IMR-90 (cell line): ENCODE measurements at regions not wholly inside any gene's neighbourhood (a gene's known extent, or its start where the extent isn't known, plus 50 kb on each side); places are given as distances from the start of the nearest gene placed in this dataset.

Experiments
- ATAC-seq: fragments of 200-7000 bp; cut with Tn5 transposase; 2 replicates; pipeline ENCODE4 v1.9.1; 2020; ENCODE audit warnings: low read depth, mild to moderate bottlenecking, moderate library complexity
- BruUV-seq: library from RNA; stranded (reverse); fragments of 400-500 nt; replicated peaks from 2 replicates; lab custom pipeline; 2021; lab: Mats Ljungman, UMichigan
- CTCF ChIA-PET: fragments of 300-600 bp; formaldehyde crosslinking; extraction: SDS; loops from one replicate; lab custom pipeline; 2021; ENCODE audit warnings: antibody characterized with exemption; lab: Yijun Ruan, JAX
- POLR2A ChIA-PET: fragments of 300-600 bp; sonication (Branson Sonifier 250); formaldehyde crosslinking; loops from one replicate; lab custom pipeline; 2022; ENCODE audit warnings: antibody characterized with exemption; ENCODE audit not compliant: unreplicated experiment; lab: Charles Lee
- DNase-seq: peaks from one replicate; pipeline ENCODE4 v3.0.0; 2013
- H2AFZ ChIP-seq: replicated peaks from 2 replicates; pipeline ENCODE3; 2013; ENCODE audit warnings: low read length, mild to moderate bottlenecking; ENCODE audit not compliant: poor library complexity
- H2AK5ac ChIP-seq: 2 replicates; pipeline ENCODE4 v1.6.1; 2013; ENCODE audit warnings: low read depth, low read length, inconsistent platforms
- H2AK9ac ChIP-seq: replicated peaks from 2 replicates; pipeline ENCODE3; 2013; ENCODE audit warnings: mild to moderate bottlenecking, low read depth, low read length, moderate library complexity; ENCODE audit not compliant: poor library complexity
- H2BK120ac ChIP-seq: 2 replicates; pipeline ENCODE4 v1.6.1; 2013; ENCODE audit warnings: low read depth, low read length, inconsistent platforms
- H2BK15ac ChIP-seq: 3 replicates; pipeline ENCODE4 v1.6.1; 2013; ENCODE audit warnings: low read depth, low read length, inconsistent platforms
- H2BK20ac ChIP-seq: 2 replicates; pipeline ENCODE4 v1.6.1; 2013; ENCODE audit warnings: low read depth, mild to moderate bottlenecking, inconsistent platforms, low read length, moderate library complexity
- H2BK5ac ChIP-seq: 2 replicates; pipeline ENCODE4 v1.6.1; 2013; ENCODE audit warnings: mild to moderate bottlenecking, low read depth, low read length, inconsistent platforms; ENCODE audit not compliant: poor library complexity, severe bottlenecking
- H3K14ac ChIP-seq: replicated peaks from 2 replicates; pipeline ENCODE4 v1.6.1; 2013; ENCODE audit warnings: low read depth, low read length, inconsistent platforms
- H3K18ac ChIP-seq: 2 replicates; pipeline ENCODE4 v1.6.1; 2013; ENCODE audit warnings: low read depth, low read length, control low read depth
- H3K23ac ChIP-seq: 2 replicates; pipeline ENCODE4 v1.6.1; 2013; ENCODE audit warnings: low read depth, low read length, inconsistent platforms
- H3K27ac ChIP-seq: 2 replicates; pipeline ENCODE4 v1.5.1; 2013; ENCODE audit warnings: mild to moderate bottlenecking, control low read depth, low read length; ENCODE audit not compliant: insufficient read depth
- H3K27me3 ChIP-seq: 2 replicates; pipeline ENCODE4 v1.6.1; 2013; ENCODE audit warnings: low read length; ENCODE audit not compliant: control insufficient read depth, insufficient read depth
- H3K36me3 ChIP-seq: 2 replicates; pipeline ENCODE4 v1.6.1; 2013; ENCODE audit warnings: low read length, mixed read lengths; ENCODE audit not compliant: control insufficient read depth, insufficient read depth
- H3K4ac ChIP-seq: 2 replicates; pipeline ENCODE4 v1.6.1; 2013; ENCODE audit warnings: low read depth, low read length, inconsistent platforms
- H3K4me1 ChIP-seq: 2 replicates; pipeline ENCODE4 v1.6.1; 2013; ENCODE audit warnings: low read length, mixed read lengths; ENCODE audit not compliant: control insufficient read depth, insufficient read depth
- H3K4me2 ChIP-seq: 2 replicates; pipeline ENCODE4 v1.6.1; 2013; ENCODE audit warnings: low read depth, mild to moderate bottlenecking, control low read depth, low read length, moderate library complexity
- H3K4me3 ChIP-seq: 2 replicates; pipeline ENCODE4 v1.5.1; 2013; ENCODE audit warnings: low read depth, mild to moderate bottlenecking, control low read depth, low read length, moderate library complexity; ENCODE audit not compliant: insufficient read depth
- H3K56ac ChIP-seq: 2 replicates; pipeline ENCODE4 v1.6.1; 2013; ENCODE audit warnings: low read length, inconsistent platforms; ENCODE audit not compliant: insufficient read depth; ENCODE audit errors: extremely low read depth
- H3K79me1 ChIP-seq, 2 experiments: 2 replicates each; pipeline ENCODE4 v1.6.1; 2013; ENCODE audit warnings: low read length in 2 of 2, inconsistent platforms in 1 of 2, low read depth in 1 of 2
- H3K9ac ChIP-seq: 2 replicates; pipeline ENCODE4 v1.6.1; 2013; ENCODE audit warnings: low read depth, low read length, control low read depth
- H3K9me1 ChIP-seq: 2 replicates; pipeline ENCODE4 v1.6.1; 2013; ENCODE audit warnings: low read length, inconsistent platforms; ENCODE audit not compliant: insufficient read depth
- H3K9me3 ChIP-seq: 2 replicates; pipeline ENCODE4 v1.6.1; 2013; ENCODE audit warnings: low read length; ENCODE audit not compliant: control insufficient read depth, insufficient read depth
- H4K20me1 ChIP-seq: 2 replicates; pipeline ENCODE4 v1.6.1; 2013; ENCODE audit warnings: low read length, inconsistent platforms; ENCODE audit not compliant: insufficient read depth
- H4K5ac ChIP-seq: 2 replicates; pipeline ENCODE4 v1.6.1; 2013; ENCODE audit warnings: mild to moderate bottlenecking, low read depth, low read length, control low read depth
- H4K8ac ChIP-seq, 2 experiments: 2 replicates each; pipeline ENCODE4 v1.6.1; 2013; ENCODE audit warnings: low read depth in 2 of 2, low read length in 2 of 2, control low read depth in 1 of 2, inconsistent platforms in 1 of 2
- H4K91ac ChIP-seq: 2 replicates; pipeline ENCODE4 v1.6.1; 2013; ENCODE audit warnings: low read depth, low read length, inconsistent platforms; ENCODE audit not compliant: insufficient read depth
- BHLHE40 ChIP-seq: fragments of 150-350 bp; IDR thresholded peaks from 2 replicates; pipeline ENCODE4 v1.6.1; 2016; ENCODE audit warnings: mild to moderate bottlenecking, low read depth, low read length
- CEBPB ChIP-seq: IDR thresholded peaks from 2 replicates; pipeline ENCODE4 v1.6.1; 2012; ENCODE audit warnings: low read depth, low read length, improper control_type of control experiment
- CHD1 ChIP-seq: IDR thresholded peaks from 2 replicates; pipeline ENCODE4 v1.6.1; 2012; ENCODE audit warnings: low read depth, low read length, improper control_type of control experiment
- FOS ChIP-seq: fragments of 150-350 bp; IDR thresholded peaks from 2 replicates; pipeline ENCODE4 v1.6.1; 2016; ENCODE audit warnings: low read depth, low read length
- MAFK ChIP-seq: IDR thresholded peaks from 2 replicates; pipeline ENCODE4 v1.6.1; 2012; ENCODE audit warnings: low read depth, low read length, improper control_type of control experiment
- MAZ ChIP-seq: IDR thresholded peaks from 2 replicates; pipeline ENCODE4 v1.6.1; 2012; ENCODE audit warnings: low read depth, mild to moderate bottlenecking, low read length, improper control_type of control experiment, moderate library complexity, borderline replicate concordance
- MXI1 ChIP-seq: IDR thresholded peaks from 2 replicates; pipeline ENCODE4 v1.6.1; 2012; ENCODE audit warnings: low read depth, mild to moderate bottlenecking, low read length, moderate library complexity, borderline replicate concordance
- NFE2L2 ChIP-seq: fragments of 150-350 bp; IDR thresholded peaks from 2 replicates; pipeline ENCODE4 v1.6.1; 2016; ENCODE audit warnings: low read depth, mild to moderate bottlenecking, low read length
- POLR2A ChIP-seq: IDR thresholded peaks from 2 replicates; pipeline ENCODE4 v1.6.1; 2012; ENCODE audit warnings: mild to moderate bottlenecking, low read depth, low read length
- RAD21 ChIP-seq: IDR thresholded peaks from 2 replicates; pipeline ENCODE4 v1.6.1; 2012; ENCODE audit warnings: low read length, improper control_type of control experiment
- RCOR1 ChIP-seq: IDR thresholded peaks from 2 replicates; pipeline ENCODE4 v1.6.1; 2012; ENCODE audit warnings: mild to moderate bottlenecking, low read length, improper control_type of control experiment; ENCODE audit not compliant: insufficient replicate concordance
- RFX5 ChIP-seq: IDR thresholded peaks from 2 replicates; pipeline ENCODE4 v1.8.0; 2012; ENCODE audit warnings: low read depth, mild to moderate bottlenecking, low read length, moderate library complexity
- SMC3 ChIP-seq: fragments of 150-350 bp; IDR thresholded peaks from 2 replicates; pipeline ENCODE4 v1.6.1; 2016; ENCODE audit warnings: low read depth, mild to moderate bottlenecking, antibody characterized with exemption, low read length, moderate library complexity
- USF2 ChIP-seq: fragments of 150-350 bp; IDR thresholded peaks from 2 replicates; pipeline ENCODE4 v1.6.1; 2017; ENCODE audit warnings: mild to moderate bottlenecking, antibody characterized with exemption, low read length, low read depth
- WGBS, 2 experiments: methylation state at CpG; one replicate each; pipeline versions ENCODE4 v1.1.5 to v1.1.7; 2013; ENCODE audit warnings: missing lambda C conversion rate in 2 of 2; ENCODE audit not compliant: insufficient read length in 1 of 2; ENCODE audit errors: extremely low coverage in 2 of 2; 5-methylcytosine and 5-hydroxymethylcytosine counted together
- dilution Hi-C: fragments of 300-500 bp; cut with HindIII; formaldehyde crosslinking; loops from one replicate; pipeline ENCODE4 v1.14.3; 2018; ENCODE audit warnings: low sequenced_read_pairs; ENCODE audit not compliant: unreplicated experiment
- in situ Hi-C: fragments of 300-500 bp; cut with MboI; formaldehyde crosslinking; loops from 3 replicates; pipeline ENCODE4 v1.14.3; 2019; ENCODE audit warnings: low sequenced_read_pairs, inconsistent platforms, mixed read lengths
- intact Hi-C: fragments of 100-400 bp; cut with micrococcal nuclease; formaldehyde crosslinking; loops from 2 replicates; pipeline ENCODE4 v1.10.0; 2022
- TF ChIP-seq, protein P1 (sequence below): fragments of 150-350 bp; IDR thresholded peaks from 2 replicates; pipeline ENCODE4 v1.6.1; 2016; ENCODE audit warnings: low read depth, mild to moderate bottlenecking, low read length, moderate library complexity, borderline replicate concordance
- TF ChIP-seq, protein P2 (sequence below): conservative IDR thresholded peaks from 2 replicates; pipeline ENCODE4 v1.5.1; 2012; ENCODE audit warnings: mild to moderate bottlenecking, low read depth, low read length, improper control_type of control experiment

- BruUV-seq, result no TSS peak
- Histone ChIP-seq H2BK20ac (no peak overlapping the region), H4K91ac (no peak overlapping the region), H4K20me1 (no peaks in the 10 kb centered on the region), H3K4ac (no peak overlapping the region), H3K79me1 (no peaks in the 10 kb centered on the region), H2BK120ac (no peak overlapping the region), H3K4me2 (no peak overlapping the region), H4K8ac (no peak overlapping the region), H2AK9ac (no peak overlapping the region), H2AFZ (no peak overlapping the region), H3K4me3 (no peak overlapping the region), H3K27me3 (no peaks in the 10 kb centered on the region), H4K5ac (no peak overlapping the region), H3K18ac (no peak overlapping the region), H2AK5ac (no peak overlapping the region), H3K4me1 (no peaks in the 10 kb centered on the region), H3K9me1 (no peaks in the 10 kb centered on the region), H3K9ac (no peak overlapping the region), H2BK15ac (no peak overlapping the region), H3K9me3 (no peaks in the 10 kb centered on the region), H3K27ac (no peak overlapping the region), H3K36me3 (no peaks in the 10 kb centered on the region), H3K56ac (no peak overlapping the region), H2BK5ac (no peak overlapping the region), H3K23ac (no peak overlapping the region), H3K14ac (no peak overlapping the region)
- no peak for TF ChIP-seq FOS
- no peak for TF ChIP-seq SMC3
- no peak for TF ChIP-seq BHLHE40
- TF ChIP-seq MXI1, result no peak
- TF ChIP-seq, protein P1, sequence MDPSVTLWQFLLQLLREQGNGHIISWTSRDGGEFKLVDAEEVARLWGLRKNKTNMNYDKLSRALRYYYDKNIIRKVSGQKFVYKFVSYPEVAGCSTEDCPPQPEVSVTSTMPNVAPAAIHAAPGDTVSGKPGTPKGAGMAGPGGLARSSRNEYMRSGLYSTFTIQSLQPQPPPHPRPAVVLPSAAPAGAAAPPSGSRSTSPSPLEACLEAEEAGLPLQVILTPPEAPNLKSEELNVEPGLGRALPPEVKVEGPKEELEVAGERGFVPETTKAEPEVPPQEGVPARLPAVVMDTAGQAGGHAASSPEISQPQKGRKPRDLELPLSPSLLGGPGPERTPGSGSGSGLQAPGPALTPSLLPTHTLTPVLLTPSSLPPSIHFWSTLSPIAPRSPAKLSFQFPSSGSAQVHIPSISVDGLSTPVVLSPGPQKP, result no peak
- TF ChIP-seq RFX5, result no peak
- TF ChIP-seq CEBPB, result no peak
- no peak for TF ChIP-seq RAD21
- TF ChIP-seq, protein P2, sequence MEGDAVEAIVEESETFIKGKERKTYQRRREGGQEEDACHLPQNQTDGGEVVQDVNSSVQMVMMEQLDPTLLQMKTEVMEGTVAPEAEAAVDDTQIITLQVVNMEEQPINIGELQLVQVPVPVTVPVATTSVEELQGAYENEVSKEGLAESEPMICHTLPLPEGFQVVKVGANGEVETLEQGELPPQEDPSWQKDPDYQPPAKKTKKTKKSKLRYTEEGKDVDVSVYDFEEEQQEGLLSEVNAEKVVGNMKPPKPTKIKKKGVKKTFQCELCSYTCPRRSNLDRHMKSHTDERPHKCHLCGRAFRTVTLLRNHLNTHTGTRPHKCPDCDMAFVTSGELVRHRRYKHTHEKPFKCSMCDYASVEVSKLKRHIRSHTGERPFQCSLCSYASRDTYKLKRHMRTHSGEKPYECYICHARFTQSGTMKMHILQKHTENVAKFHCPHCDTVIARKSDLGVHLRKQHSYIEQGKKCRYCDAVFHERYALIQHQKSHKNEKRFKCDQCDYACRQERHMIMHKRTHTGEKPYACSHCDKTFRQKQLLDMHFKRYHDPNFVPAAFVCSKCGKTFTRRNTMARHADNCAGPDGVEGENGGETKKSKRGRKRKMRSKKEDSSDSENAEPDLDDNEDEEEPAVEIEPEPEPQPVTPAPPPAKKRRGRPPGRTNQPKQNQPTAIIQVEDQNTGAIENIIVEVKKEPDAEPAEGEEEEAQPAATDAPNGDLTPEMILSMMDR, result no peak
- no peak for TF ChIP-seq NFE2L2
- TF ChIP-seq USF2, result no peak
- no peak for TF ChIP-seq MAZ
- TF ChIP-seq MAFK, result no peak
- no peak for TF ChIP-seq RCOR1
- TF ChIP-seq POLR2A, result no peak
- TF ChIP-seq CHD1, result no peak
- no peak for ATAC-seq
- no peak for DNase-seq
- ChIA-PET CTCF (no interaction called here), POLR2A (no interaction called here)
- intact Hi-C loops (no loop called here), in situ Hi-C loops (no loop called here), dilution Hi-C loops (no loop called here)
- WGBS, 2 experiments, result 83% methylated on average over 1 of the region's 3 CpGs; no CpG with 5 or more reads in 1 of the 2 experiments
These were observed 57.9 kb downstream of the NPY start for GRCh38 chr7:24341691-24342413.
